ENCODE measurements at regions not wholly inside any gene's neighbourhood (a gene's known extent, or its start where the extent isn't known, plus 50 kb on each side); places are given as distances from the start of the nearest gene placed in this dataset.

DNA sequence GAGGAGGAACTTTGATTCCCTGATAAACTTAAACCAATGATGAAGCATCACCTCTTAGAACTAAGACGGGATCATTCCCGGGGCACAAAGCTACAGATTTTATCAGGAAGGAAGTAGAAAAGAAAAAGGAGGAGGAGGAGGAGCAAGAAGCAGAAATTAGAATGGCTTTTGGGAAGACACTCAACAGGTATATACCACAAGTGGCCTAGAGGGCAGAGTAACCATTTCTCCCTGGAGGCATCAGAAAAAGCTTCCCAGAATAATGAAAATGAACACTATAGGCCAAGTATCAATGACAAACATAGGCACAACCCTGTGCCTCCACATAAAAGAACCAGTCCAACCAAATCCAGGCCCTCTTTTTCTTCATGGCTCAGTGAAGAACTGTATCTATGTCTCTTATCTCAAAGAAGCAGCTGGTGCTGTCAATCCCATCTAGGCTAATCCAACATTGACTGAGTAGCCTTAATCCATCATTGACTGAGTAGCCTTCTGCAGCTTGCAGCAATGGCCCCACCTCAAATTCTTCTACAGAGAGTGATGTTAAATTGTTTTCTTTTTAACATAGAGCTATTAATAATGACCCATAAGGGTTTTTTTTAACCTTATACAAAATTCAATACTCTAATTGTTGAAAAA is 178.8 kb upstream of the KIF2A start:
- H3K9me3 ChIP-seq = no peaks in the 10 kb centered on the region
- no peak overlapping the region for H3K27ac ChIP-seq
- no peak for TF ChIP-seq BHLHE40 (IDR thresholded peaks at IDR 0.05; ENCODE audit: low read depth, low read length)
- TF ChIP-seq HDAC2 (IDR thresholded peaks at IDR 0.05) = no peak
- no peak for TF ChIP-seq RCOR1 (IDR thresholded peaks at IDR 0.05; ENCODE audit: low read depth, low read length)
- TF ChIP-seq HOXB5 (CRISPR knock-in tag; IDR thresholded peaks at IDR 0.05) = no peak
- TF ChIP-seq MAFK (IDR thresholded peaks at IDR 0.05; ENCODE audit: partially characterized antibody) = no peak
- no peak for TF ChIP-seq CBX2 (IDR thresholded peaks at IDR 0.05; ENCODE audit: borderline replicate concordance, low read depth)
- TF ChIP-seq, protein P1, sequence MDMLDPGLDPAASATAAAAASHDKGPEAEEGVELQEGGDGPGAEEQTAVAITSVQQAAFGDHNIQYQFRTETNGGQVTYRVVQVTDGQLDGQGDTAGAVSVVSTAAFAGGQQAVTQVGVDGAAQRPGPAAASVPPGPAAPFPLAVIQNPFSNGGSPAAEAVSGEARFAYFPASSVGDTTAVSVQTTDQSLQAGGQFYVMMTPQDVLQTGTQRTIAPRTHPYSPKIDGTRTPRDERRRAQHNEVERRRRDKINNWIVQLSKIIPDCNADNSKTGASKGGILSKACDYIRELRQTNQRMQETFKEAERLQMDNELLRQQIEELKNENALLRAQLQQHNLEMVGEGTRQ (IDR thresholded peaks at IDR 0.05) = no peak
- TF ChIP-seq SREBF2 (IDR thresholded peaks at IDR 0.05) = no peak
- no peak for TF ChIP-seq MYC (IDR thresholded peaks at IDR 0.05; ENCODE audit: borderline replicate concordance, low read length)
- no peak for TF ChIP-seq TFCP2L1 (CRISPR knock-in tag; IDR thresholded peaks at IDR 0.05)
- TF ChIP-seq SMC3 (IDR thresholded peaks at IDR 0.05) = no peak
- no peak for TF ChIP-seq PHF8 (IDR thresholded peaks at IDR 0.05; ENCODE audit: borderline replicate concordance, low read depth)
- no peak for TF ChIP-seq KDM1A (IDR thresholded peaks at IDR 0.05; ENCODE audit: low read depth)
- no peak for TF ChIP-seq EHF (CRISPR knock-in tag; IDR thresholded peaks at IDR 0.05)
- TF ChIP-seq, protein P2, sequence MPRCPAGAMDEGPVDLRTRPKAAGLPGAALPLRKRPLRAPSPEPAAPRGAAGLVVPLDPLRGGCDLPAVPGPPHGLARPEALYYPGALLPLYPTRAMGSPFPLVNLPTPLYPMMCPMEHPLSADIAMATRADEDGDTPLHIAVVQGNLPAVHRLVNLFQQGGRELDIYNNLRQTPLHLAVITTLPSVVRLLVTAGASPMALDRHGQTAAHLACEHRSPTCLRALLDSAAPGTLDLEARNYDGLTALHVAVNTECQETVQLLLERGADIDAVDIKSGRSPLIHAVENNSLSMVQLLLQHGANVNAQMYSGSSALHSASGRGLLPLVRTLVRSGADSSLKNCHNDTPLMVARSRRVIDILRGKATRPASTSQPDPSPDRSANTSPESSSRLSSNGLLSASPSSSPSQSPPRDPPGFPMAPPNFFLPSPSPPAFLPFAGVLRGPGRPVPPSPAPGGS (IDR thresholded peaks at IDR 0.05) = no peak
- no peak for TF ChIP-seq CHD4 (IDR thresholded peaks at IDR 0.05; ENCODE audit: borderline replicate concordance)
- no peak for TF ChIP-seq CHD2 (IDR thresholded peaks at IDR 0.05; ENCODE audit: low read length, partially characterized antibody)
- TF ChIP-seq RARB (CRISPR knock-in tag; IDR thresholded peaks at IDR 0.05) = no peak
- no peak for TF ChIP-seq FOSL2 (IDR thresholded peaks at IDR 0.05)
- no peak for TF ChIP-seq FOSL2 (CRISPR knock-in tag; IDR thresholded peaks at IDR 0.05)
- ChIA-PET CTCF (interaction anchor here (1.2 kb wide), 1 partner anchor 16 kb away, joined by 5 read pairs; no protein-coding TSS in a partner anchor), POLR2A (no interaction called here)
- FAIRE-seq = no peak
- DNase-seq (ENCODE audit: low read depth in 1 of 2, low spot score in 1 of 2) = no peak
- ATAC-seq = no peak
- 22% methylated on average over 2 of the region's 2 CpGs for WGBS (ENCODE audit: missing lambda C conversion rate)
- H3K4me1 ChIP-seq = no peaks in the 10 kb centered on the region
- no peak overlapping the region for H3K4me3 ChIP-seq
- no peak overlapping the region for H3K4me2 ChIP-seq

DNA sequence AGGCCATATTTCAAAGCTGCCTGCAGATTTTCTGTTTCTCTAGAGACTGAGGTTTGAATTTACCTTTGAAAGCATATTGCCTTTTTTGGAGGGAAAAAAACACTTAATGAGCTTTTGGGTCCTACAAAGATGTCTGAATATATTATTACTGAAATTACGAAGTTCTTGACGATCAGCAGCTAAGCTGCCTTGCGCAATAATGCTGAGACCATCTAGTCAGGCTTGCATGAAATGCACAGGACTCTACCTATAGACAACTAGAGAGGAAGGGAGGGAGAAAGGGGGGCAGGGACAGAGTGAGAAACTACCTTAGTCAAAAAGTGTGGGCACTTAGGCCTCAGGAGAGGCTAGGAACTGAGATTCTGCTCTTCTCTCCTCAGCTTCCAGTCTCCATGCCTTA is 175.9 kb upstream of the KIF2A start:
- 58% methylated on average over 3 of the region's 3 CpGs for WGBS (ENCODE audit: missing lambda C conversion rate)
- no peak overlapping the region for H3K4me3 ChIP-seq
- H3K9me3 ChIP-seq = no peaks in the 10 kb centered on the region
- ATAC-seq (no peak), FAIRE-seq (no peak), DNase-seq (ENCODE audit: low read depth in 1 of 2, low spot score in 1 of 2) (no peak)
- ChIA-PET CTCF (interaction anchor here (3.9 kb wide), 1 partner anchor 13 kb away, joined by 23 read pairs; no protein-coding TSS in a partner anchor), POLR2A (no interaction called here)
- TF ChIP-seq CEBPB (IDR thresholded peaks at IDR 0.05) (peak; percentile 12 to 70; a peak in 3 of 4 replicates), JUN (IDR thresholded peaks at IDR 0.05) (no peak)
- no peak overlapping the region for H3K4me2 ChIP-seq
- H3K27ac ChIP-seq = no peak overlapping the region
- no peaks in the 10 kb centered on the region for H3K4me1 ChIP-seq

DNA sequence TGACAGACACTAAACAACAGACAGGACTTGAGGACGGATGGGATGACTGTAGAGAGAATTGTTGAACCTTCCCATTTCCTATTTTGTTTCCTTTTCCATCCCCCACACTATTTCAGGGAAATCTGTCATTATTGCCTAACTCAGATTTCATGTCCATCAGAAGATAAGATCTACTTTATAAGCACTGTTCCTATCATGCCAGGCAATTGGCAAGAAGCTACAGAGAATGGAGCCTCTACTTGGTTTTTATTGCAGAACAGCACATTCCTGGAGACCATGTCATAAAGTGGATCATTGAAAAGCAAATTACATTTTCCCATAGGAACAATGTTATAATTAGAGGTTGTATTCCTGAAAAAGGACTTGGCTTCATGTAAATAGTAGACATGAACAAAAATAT is 173.7 kb upstream of the KIF2A start:
- ATAC-seq = no peak
- TF ChIP-seq FOXS1 (CRISPR knock-in tag; IDR thresholded peaks at IDR 0.05) = no peak
- no peak for TF ChIP-seq EP300 (IDR thresholded peaks at IDR 0.05)
- TF ChIP-seq ZC3H11A (IDR thresholded peaks at IDR 0.05) = no peak
- TF ChIP-seq, protein P3, sequence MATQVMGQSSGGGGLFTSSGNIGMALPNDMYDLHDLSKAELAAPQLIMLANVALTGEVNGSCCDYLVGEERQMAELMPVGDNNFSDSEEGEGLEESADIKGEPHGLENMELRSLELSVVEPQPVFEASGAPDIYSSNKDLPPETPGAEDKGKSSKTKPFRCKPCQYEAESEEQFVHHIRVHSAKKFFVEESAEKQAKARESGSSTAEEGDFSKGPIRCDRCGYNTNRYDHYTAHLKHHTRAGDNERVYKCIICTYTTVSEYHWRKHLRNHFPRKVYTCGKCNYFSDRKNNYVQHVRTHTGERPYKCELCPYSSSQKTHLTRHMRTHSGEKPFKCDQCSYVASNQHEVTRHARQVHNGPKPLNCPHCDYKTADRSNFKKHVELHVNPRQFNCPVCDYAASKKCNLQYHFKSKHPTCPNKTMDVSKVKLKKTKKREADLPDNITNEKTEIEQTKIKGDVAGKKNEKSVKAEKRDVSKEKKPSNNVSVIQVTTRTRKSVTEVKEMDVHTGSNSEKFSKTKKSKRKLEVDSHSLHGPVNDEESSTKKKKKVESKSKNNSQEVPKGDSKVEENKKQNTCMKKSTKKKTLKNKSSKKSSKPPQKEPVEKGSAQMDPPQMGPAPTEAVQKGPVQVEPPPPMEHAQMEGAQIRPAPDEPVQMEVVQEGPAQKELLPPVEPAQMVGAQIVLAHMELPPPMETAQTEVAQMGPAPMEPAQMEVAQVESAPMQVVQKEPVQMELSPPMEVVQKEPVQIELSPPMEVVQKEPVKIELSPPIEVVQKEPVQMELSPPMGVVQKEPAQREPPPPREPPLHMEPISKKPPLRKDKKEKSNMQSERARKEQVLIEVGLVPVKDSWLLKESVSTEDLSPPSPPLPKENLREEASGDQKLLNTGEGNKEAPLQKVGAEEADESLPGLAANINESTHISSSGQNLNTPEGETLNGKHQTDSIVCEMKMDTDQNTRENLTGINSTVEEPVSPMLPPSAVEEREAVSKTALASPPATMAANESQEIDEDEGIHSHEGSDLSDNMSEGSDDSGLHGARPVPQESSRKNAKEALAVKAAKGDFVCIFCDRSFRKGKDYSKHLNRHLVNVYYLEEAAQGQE (IDR thresholded peaks at IDR 0.05) = no peak
- FAIRE-seq = no peak
- ChIA-PET POLR2A (no interaction called here), CTCF (interaction anchor here (3.9 kb wide), 1 partner anchor 11 kb away, joined by 23 read pairs; no protein-coding TSS in a partner anchor)
- H3K4me2 ChIP-seq = no peak overlapping the region
- no peaks in the 10 kb centered on the region for H3K4me1 ChIP-seq
- H3K4me3 ChIP-seq = no peak overlapping the region
- no peaks in the 10 kb centered on the region for H3K9me3 ChIP-seq
- WGBS (ENCODE audit: missing lambda C conversion rate) = 0% methylated on average over 1 of the region's 1 CpG
- DNase-seq (ENCODE audit: low read depth in 1 of 2, low spot score in 1 of 2) = no peak
- no peak overlapping the region for H3K27ac ChIP-seq
